ENCODE measurements at regions not wholly inside any gene's neighbourhood (a gene's known extent, or its start where the extent isn't known, plus 50 kb on each side); places are given as distances from the start of the nearest gene placed in this dataset.

- H3K4me3 ChIP-seq (ENCODE audit: low read depth, low read length): no peak overlapping the region
- ChIA-PET CTCF (interaction anchor here (0.7 to 0.8 kb wide), 2 partner anchors 67 to 149 kb away, joined by 3 read pairs; no protein-coding TSS in a partner anchor), POLR2A (no interaction called here)
- no peaks in the 10 kb centered on the region for H3K9me3 ChIP-seq (ENCODE audit: control insufficient read depth, insufficient read depth, low read depth, low read length)
- H3K27ac ChIP-seq (ENCODE audit: extremely low read depth, low read depth, low read length): no peak overlapping the region
- TF ChIP-seq ZFP37 (tag by site-specific recombination; IDR thresholded peaks at IDR 0.05) (no peak), TCF7L2 (IDR thresholded peaks at IDR 0.05; ENCODE audit: borderline replicate concordance, low read depth, low read length) (no peak), ZNF350 (tag by site-specific recombination; IDR thresholded peaks at IDR 0.05) (no peak), ZNF133 (tag by site-specific recombination; IDR thresholded peaks at IDR 0.05) (no peak), ZNF132 (tag by site-specific recombination; IDR thresholded peaks at IDR 0.05; ENCODE audit: borderline replicate concordance) (no peak), ZSCAN30 (tag by site-specific recombination; IDR thresholded peaks at IDR 0.05) (no peak), ZNF600 (tag by site-specific recombination; IDR thresholded peaks at IDR 0.05) (no peak), ZNF223 (tag by site-specific recombination; IDR thresholded peaks at IDR 0.05) (no peak)
- TF ChIP-seq, protein P1, sequence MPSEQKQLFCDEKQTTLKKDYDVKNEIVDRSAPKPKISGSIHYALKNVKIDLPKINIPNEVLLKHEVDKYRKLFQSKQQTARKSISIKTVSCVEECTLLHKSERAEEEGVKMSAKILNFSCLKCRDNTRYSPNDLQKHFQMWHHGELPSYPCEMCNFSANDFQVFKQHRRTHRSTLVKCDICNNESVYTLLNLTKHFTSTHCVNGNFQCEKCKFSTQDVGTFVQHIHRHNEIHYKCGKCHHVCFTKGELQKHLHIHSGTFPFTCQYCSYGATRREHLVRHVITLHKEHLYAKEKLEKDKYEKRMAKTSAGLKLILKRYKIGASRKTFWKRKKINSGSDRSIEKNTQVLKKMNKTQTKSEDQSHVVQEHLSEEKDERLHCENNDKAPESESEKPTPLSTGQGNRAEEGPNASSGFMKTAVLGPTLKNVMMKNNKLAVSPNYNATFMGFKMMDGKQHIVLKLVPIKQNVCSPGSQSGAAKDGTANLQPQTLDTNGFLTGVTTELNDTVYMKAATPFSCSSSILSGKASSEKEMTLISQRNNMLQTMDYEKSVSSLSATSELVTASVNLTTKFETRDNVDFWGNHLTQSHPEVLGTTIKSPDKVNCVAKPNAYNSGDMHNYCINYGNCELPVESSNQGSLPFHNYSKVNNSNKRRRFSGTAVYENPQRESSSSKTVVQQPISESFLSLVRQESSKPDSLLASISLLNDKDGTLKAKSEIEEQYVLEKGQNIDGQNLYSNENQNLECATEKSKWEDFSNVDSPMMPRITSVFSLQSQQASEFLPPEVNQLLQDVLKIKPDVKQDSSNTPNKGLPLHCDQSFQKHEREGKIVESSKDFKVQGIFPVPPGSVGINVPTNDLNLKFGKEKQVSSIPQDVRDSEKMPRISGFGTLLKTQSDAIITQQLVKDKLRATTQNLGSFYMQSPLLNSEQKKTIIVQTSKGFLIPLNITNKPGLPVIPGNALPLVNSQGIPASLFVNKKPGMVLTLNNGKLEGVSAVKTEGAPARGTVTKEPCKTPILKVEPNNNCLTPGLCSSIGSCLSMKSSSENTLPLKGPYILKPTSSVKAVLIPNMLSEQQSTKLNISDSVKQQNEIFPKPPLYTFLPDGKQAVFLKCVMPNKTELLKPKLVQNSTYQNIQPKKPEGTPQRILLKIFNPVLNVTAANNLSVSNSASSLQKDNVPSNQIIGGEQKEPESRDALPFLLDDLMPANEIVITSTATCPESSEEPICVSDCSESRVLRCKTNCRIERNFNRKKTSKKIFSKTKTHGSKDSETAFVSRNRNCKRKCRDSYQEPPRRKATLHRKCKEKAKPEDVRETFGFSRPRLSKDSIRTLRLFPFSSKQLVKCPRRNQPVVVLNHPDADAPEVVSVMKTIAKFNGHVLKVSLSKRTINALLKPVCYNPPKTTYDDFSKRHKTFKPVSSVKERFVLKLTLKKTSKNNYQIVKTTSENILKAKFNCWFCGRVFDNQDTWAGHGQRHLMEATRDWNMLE (tag by site-specific recombination; conservative IDR thresholded peaks at IDR 0.05; ENCODE audit: low read depth): no peak
- TF ChIP-seq, protein P2, sequence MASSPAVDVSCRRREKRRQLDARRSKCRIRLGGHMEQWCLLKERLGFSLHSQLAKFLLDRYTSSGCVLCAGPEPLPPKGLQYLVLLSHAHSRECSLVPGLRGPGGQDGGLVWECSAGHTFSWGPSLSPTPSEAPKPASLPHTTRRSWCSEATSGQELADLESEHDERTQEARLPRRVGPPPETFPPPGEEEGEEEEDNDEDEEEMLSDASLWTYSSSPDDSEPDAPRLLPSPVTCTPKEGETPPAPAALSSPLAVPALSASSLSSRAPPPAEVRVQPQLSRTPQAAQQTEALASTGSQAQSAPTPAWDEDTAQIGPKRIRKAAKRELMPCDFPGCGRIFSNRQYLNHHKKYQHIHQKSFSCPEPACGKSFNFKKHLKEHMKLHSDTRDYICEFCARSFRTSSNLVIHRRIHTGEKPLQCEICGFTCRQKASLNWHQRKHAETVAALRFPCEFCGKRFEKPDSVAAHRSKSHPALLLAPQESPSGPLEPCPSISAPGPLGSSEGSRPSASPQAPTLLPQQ (tag by site-specific recombination; IDR thresholded peaks at IDR 0.05): no peak
- no peaks in the 10 kb centered on the region for H3K36me3 ChIP-seq (ENCODE audit: control insufficient read depth in 2 of 2, insufficient read depth in 1 of 2, low read length in 2 of 2)
- H3K4me1 ChIP-seq (ENCODE audit: control insufficient read depth, insufficient read depth, low read length): no peaks in the 10 kb centered on the region
Measured at GRCh38 chr16:52709306-52709705, 162.4 kb upstream of the TOX3 start.

- POLR2A ChIA-PET: no interaction called here
- no peak overlapping the region for H3K4me3 ChIP-seq (ENCODE audit: low read depth, low read length)
- no peak overlapping the region for H3K27ac ChIP-seq (ENCODE audit: extremely low read depth, low read depth, low read length)
- CTCF ChIA-PET: interaction anchor here (0.5 kb wide), 1 partner anchor 517 kb away, joined by 3 read pairs; no protein-coding TSS in a partner anchor
- no peaks in the 10 kb centered on the region for H3K4me1 ChIP-seq (ENCODE audit: control insufficient read depth, insufficient read depth, low read length)
- H3K36me3 ChIP-seq (ENCODE audit: control insufficient read depth in 2 of 2, insufficient read depth in 1 of 2, low read length in 2 of 2): no peaks in the 10 kb centered on the region
- no peak for TF ChIP-seq ZNF654 (tag by site-specific recombination; IDR thresholded peaks at IDR 0.05; ENCODE audit: low read depth)
- no peaks in the 10 kb centered on the region for H3K9me3 ChIP-seq (ENCODE audit: control insufficient read depth, insufficient read depth, low read depth, low read length)
Measured at GRCh38 chr16:52708476-52708875, 161.5 kb upstream of the TOX3 start.

DNA sequence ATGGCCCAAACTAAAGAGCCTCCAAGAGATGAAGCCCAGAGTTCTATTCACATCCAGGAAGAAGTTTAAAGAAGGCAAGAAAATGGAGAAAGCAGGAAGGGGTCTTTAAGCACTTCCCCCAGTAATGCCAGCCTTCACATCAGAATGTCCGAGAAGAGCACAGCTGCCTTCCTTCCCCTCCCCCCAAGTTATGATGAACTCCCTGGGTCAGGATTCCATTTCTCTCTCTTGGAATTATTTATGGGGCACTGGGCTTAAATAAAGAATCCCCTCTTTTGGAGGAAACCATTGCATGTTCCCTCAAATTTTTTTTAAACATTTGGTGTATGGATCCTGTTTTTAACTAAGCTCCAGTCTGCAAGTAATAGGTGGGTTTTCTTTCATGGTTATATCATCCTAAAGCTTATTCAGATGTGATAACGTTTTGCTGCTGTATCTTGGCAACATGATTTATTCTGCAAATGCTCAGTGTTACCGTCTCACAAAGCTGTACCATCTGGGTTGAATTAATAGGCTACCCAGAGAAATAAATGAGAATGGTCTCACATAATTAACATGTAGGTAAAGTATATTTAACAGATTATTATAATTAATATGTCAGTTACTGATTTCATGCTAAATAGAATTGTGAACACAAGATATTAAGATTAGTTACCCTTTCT is 160.9 kb upstream of the TOX3 start:
- no peak overlapping the region for H3K4me3 ChIP-seq (ENCODE audit: low read depth, low read length)
- CTCF ChIA-PET: interaction anchor here (0.5 kb wide), 1 partner anchor 516 kb away, joined by 3 read pairs; no protein-coding TSS in a partner anchor
- H3K9me3 ChIP-seq (ENCODE audit: control insufficient read depth, insufficient read depth, low read depth, low read length): no peaks in the 10 kb centered on the region
- TF ChIP-seq ZSCAN18 (tag by site-specific recombination; IDR thresholded peaks at IDR 0.05) (no peak), FEZF1 (tag by site-specific recombination; IDR thresholded peaks at IDR 0.05) (no peak), ZNF704 (tag by site-specific recombination; IDR thresholded peaks at IDR 0.05) (no peak), ZNF221 (tag by site-specific recombination; IDR thresholded peaks at IDR 0.05; ENCODE audit: borderline replicate concordance) (no peak), KLF8 (tag by site-specific recombination; IDR thresholded peaks at IDR 0.05) (no peak)
- TF ChIP-seq, protein P3, sequence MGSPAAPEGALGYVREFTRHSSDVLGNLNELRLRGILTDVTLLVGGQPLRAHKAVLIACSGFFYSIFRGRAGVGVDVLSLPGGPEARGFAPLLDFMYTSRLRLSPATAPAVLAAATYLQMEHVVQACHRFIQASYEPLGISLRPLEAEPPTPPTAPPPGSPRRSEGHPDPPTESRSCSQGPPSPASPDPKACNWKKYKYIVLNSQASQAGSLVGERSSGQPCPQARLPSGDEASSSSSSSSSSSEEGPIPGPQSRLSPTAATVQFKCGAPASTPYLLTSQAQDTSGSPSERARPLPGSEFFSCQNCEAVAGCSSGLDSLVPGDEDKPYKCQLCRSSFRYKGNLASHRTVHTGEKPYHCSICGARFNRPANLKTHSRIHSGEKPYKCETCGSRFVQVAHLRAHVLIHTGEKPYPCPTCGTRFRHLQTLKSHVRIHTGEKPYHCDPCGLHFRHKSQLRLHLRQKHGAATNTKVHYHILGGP (tag by site-specific recombination; IDR thresholded peaks at IDR 0.05): no peak
- POLR2A ChIA-PET: interaction anchor here (0.5 kb wide), 1 partner anchor 140 kb away, joined by 3 read pairs; no protein-coding TSS in a partner anchor
- H3K36me3 ChIP-seq (ENCODE audit: control insufficient read depth in 2 of 2, insufficient read depth in 1 of 2, low read length in 2 of 2): no peaks in the 10 kb centered on the region
- no peaks in the 10 kb centered on the region for H3K4me1 ChIP-seq (ENCODE audit: control insufficient read depth, insufficient read depth, low read length)
- H3K27ac ChIP-seq (ENCODE audit: extremely low read depth, low read depth, low read length): no peak overlapping the region

Data from HEK293 (cell line).